ENCODE measurements at regions not wholly inside any gene's neighbourhood (a gene's known extent, or its start where the extent isn't known, plus 50 kb on each side); places are given as distances from the start of the nearest gene placed in this dataset.

- no peaks in the 10 kb centered on the region for H3K9me3 ChIP-seq (ENCODE audit: low read depth)
- no peaks in the 10 kb centered on the region for H3K4me1 ChIP-seq (ENCODE audit: insufficient read depth)
- H3K36me3 ChIP-seq (ENCODE audit: low read depth) = no peaks in the 10 kb centered on the region
- no peaks in the 10 kb centered on the region for H4K20me1 ChIP-seq (ENCODE audit: insufficient read depth)
- H3K4me3 ChIP-seq = no peak overlapping the region
- H3K9me2 ChIP-seq (ENCODE audit: insufficient read depth) = no peaks in the 10 kb centered on the region
- H3K4me2 ChIP-seq (ENCODE audit: unreplicated experiment) = no peak overlapping the region
- no peak overlapping the region for H3K9ac ChIP-seq
- H3K27ac ChIP-seq = no peak overlapping the region
- no peaks in the 10 kb centered on the region for H3K79me2 ChIP-seq (ENCODE audit: insufficient read depth)
- no peak for DNase-seq
- no peaks in the 10 kb centered on the region for H3F3A ChIP-seq (ENCODE audit: insufficient read depth)
- TF ChIP-seq EZH2phosphoT487 (IDR thresholded peaks at IDR 0.05; ENCODE audit: insufficient read depth, low read depth) = no peak
- TF ChIP-seq EZH2 (IDR thresholded peaks at IDR 0.05; ENCODE audit: insufficient read depth, poor library complexity, severe bottlenecking) = no peak
- no peak overlapping the region for H2AFZ ChIP-seq
- H3K27me3 ChIP-seq (replicated peaks; ENCODE audit: insufficient read depth) = no peaks in the 10 kb centered on the region
- in situ Hi-C loops (cut with MboI) = no loop called here
Measured at GRCh38 chr9:10704720-10705119, 91.9 kb upstream of the PTPRD start.

- no peaks in the 10 kb centered on the region for H3K27me3 ChIP-seq (replicated peaks; ENCODE audit: insufficient read depth)
- TF ChIP-seq EZH2phosphoT487 (IDR thresholded peaks at IDR 0.05; ENCODE audit: insufficient read depth, low read depth) (no peak), EZH2 (IDR thresholded peaks at IDR 0.05; ENCODE audit: insufficient read depth, poor library complexity, severe bottlenecking) (no peak)
- no peaks in the 10 kb centered on the region for H3F3A ChIP-seq (ENCODE audit: insufficient read depth)
- H3K4me3 ChIP-seq = no peak overlapping the region
- H3K27ac ChIP-seq = no peak overlapping the region
- H3K79me2 ChIP-seq (ENCODE audit: insufficient read depth) = no peaks in the 10 kb centered on the region
- H3K9me3 ChIP-seq (ENCODE audit: low read depth) = no peaks in the 10 kb centered on the region
- no peaks in the 10 kb centered on the region for H3K36me3 ChIP-seq (ENCODE audit: low read depth)
- H3K4me1 ChIP-seq (ENCODE audit: insufficient read depth) = no peaks in the 10 kb centered on the region
- no peaks in the 10 kb centered on the region for H3K9me2 ChIP-seq (ENCODE audit: insufficient read depth)
- H4K20me1 ChIP-seq (ENCODE audit: insufficient read depth) = no peaks in the 10 kb centered on the region
- 0 to 8% methylated on average over 1 of the region's 1 CpG for WGBS, 2 experiments (ENCODE audit: low coverage in 1 of 2, low lambda C conversion rate in 2 of 2, missing lambda C conversion rate in 2 of 2)
- H2AFZ ChIP-seq = no peak overlapping the region
- no peak overlapping the region for H3K9ac ChIP-seq
- H3K4me2 ChIP-seq (ENCODE audit: unreplicated experiment) = no peak overlapping the region
- in situ Hi-C loops (cut with MboI) = no loop called here
- DNase-seq = no peak
Measured at GRCh38 chr9:10705383-10705782, 92.6 kb upstream of the PTPRD start.

DNA sequence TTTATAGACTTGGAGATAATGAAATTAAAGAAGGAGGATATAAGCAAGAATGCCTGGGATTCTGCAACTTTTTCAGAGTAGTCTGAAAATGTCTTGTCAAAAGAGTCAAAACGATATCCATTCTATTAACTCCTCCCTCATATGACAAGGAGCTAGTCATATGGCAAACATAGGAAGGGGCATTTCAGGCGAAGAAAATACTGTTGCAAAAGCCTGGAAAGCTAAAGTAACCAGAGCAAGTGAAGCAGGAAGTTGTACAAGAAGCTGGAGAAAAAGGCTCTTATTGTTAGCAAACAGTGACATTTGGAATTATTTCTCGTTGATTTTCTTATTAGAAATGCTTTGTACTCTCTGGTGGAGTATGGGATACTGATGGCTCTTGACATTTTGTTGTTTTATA, 94.0 kb upstream of the PTPRD start:
- Histone ChIP-seq H3K27me3 (replicated peaks; ENCODE audit: insufficient read depth) (no peaks in the 10 kb centered on the region), H2AFZ (no peak overlapping the region), H3K9me3 (ENCODE audit: low read depth) (no peaks in the 10 kb centered on the region), H3K4me3 (no peak overlapping the region), H3K79me2 (ENCODE audit: insufficient read depth) (no peaks in the 10 kb centered on the region), H3K36me3 (ENCODE audit: low read depth) (no peaks in the 10 kb centered on the region), H3K4me1 (ENCODE audit: insufficient read depth) (no peaks in the 10 kb centered on the region), H4K20me1 (ENCODE audit: insufficient read depth) (no peaks in the 10 kb centered on the region), H3K9me2 (ENCODE audit: insufficient read depth) (no peaks in the 10 kb centered on the region), H3K9ac (no peak overlapping the region), H3F3A (ENCODE audit: insufficient read depth) (no peaks in the 10 kb centered on the region), H3K27ac (no peak overlapping the region), H3K4me2 (ENCODE audit: unreplicated experiment) (no peak overlapping the region)
- 2 to 3% methylated on average over 3 of the region's 3 CpGs for WGBS, 2 experiments (ENCODE audit: low coverage in 1 of 2, low lambda C conversion rate in 2 of 2, missing lambda C conversion rate in 2 of 2)
- TF ChIP-seq EZH2phosphoT487 (IDR thresholded peaks at IDR 0.05; ENCODE audit: insufficient read depth, low read depth) (no peak), EZH2 (IDR thresholded peaks at IDR 0.05; ENCODE audit: insufficient read depth, poor library complexity, severe bottlenecking) (no peak)
- DNase-seq = no peak
- in situ Hi-C loops (cut with MboI) = no loop called here

- Histone ChIP-seq H3K79me2 (ENCODE audit: insufficient read depth) (no peaks in the 10 kb centered on the region), H4K20me1 (ENCODE audit: insufficient read depth) (no peaks in the 10 kb centered on the region), H3K9me2 (ENCODE audit: insufficient read depth) (no peaks in the 10 kb centered on the region), H3K4me3 (no peak overlapping the region), H3K36me3 (ENCODE audit: low read depth) (no peaks in the 10 kb centered on the region), H3K9ac (no peak overlapping the region), H3K4me1 (ENCODE audit: insufficient read depth) (no peaks in the 10 kb centered on the region), H3K27ac (no peak overlapping the region), H3F3A (ENCODE audit: insufficient read depth) (no peaks in the 10 kb centered on the region), H3K4me2 (ENCODE audit: unreplicated experiment) (no peak overlapping the region), H3K9me3 (ENCODE audit: low read depth) (no peaks in the 10 kb centered on the region), H2AFZ (no peak overlapping the region), H3K27me3 (replicated peaks; ENCODE audit: insufficient read depth) (no peaks in the 10 kb centered on the region)
- no peak for DNase-seq
- in situ Hi-C loops (cut with MboI) = no loop called here
- no peak for TF ChIP-seq EZH2 (IDR thresholded peaks at IDR 0.05; ENCODE audit: insufficient read depth, poor library complexity, severe bottlenecking)
- TF ChIP-seq EZH2phosphoT487 (IDR thresholded peaks at IDR 0.05; ENCODE audit: insufficient read depth, low read depth) = no peak
Measured at GRCh38 chr9:10721301-10721700, 108.5 kb upstream of the PTPRD start.

DNA sequence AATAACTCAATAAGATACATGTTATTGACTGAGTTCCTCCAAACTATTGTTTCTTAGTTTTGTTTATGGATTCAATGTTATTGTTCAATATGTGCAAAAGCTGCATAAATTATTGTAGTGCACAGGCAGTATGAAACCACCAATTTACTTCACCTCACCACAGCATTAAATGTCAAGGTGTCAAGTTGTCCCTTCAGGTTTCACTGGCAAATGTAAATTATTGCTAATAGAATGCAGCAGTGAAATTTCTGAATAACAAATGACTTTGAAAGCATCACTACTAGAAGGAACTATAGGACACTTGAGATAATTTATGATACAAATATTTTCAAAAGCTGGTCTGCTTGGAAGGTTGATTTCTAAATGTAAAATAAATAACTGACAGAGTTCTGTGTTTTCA, 116.4 kb upstream of the PTPRD start:
- Histone ChIP-seq H3K4me3 (no peak overlapping the region), H3K9me2 (ENCODE audit: insufficient read depth) (no peaks in the 10 kb centered on the region), H3K9ac (no peak overlapping the region), H3K36me3 (ENCODE audit: low read depth) (no peaks in the 10 kb centered on the region), H3F3A (ENCODE audit: insufficient read depth) (no peaks in the 10 kb centered on the region), H2AFZ (no peak overlapping the region), H3K4me1 (ENCODE audit: insufficient read depth) (no peaks in the 10 kb centered on the region), H3K4me2 (ENCODE audit: unreplicated experiment) (no peak overlapping the region), H3K27me3 (replicated peaks; ENCODE audit: insufficient read depth) (no peaks in the 10 kb centered on the region), H3K9me3 (ENCODE audit: low read depth) (peaks cover 3% of the 10 kb centered on the region), H3K27ac (no peak overlapping the region), H3K79me2 (ENCODE audit: insufficient read depth) (no peaks in the 10 kb centered on the region), H4K20me1 (ENCODE audit: insufficient read depth) (no peaks in the 10 kb centered on the region)
- TF ChIP-seq EZH2 (IDR thresholded peaks at IDR 0.05; ENCODE audit: insufficient read depth, poor library complexity, severe bottlenecking) = no peak
- TF ChIP-seq EZH2phosphoT487 (IDR thresholded peaks at IDR 0.05; ENCODE audit: insufficient read depth, low read depth) = no peak
- in situ Hi-C loops (cut with MboI) = no loop called here
- no peak for DNase-seq

All from GM23248 (cell line).